GM18520 (cell line): ENCODE measurements at regions not wholly inside any gene's neighbourhood (a gene's known extent, or its start where the extent isn't known, plus 50 kb on each side); places are given as distances from the start of the nearest gene placed in this dataset.
"Not testable (repeated sequence)": the region's sequence is repeated elsewhere in the genome, so short reads cannot be mapped to it uniquely, and the experiment has no call there.

Experiments used
- ATAC-seq: cut with Tn5 transposase; IDR thresholded peaks from one replicate; pipeline ENCODE4 v1.9.1; 2021; ENCODE audit not compliant: unreplicated experiment

GRCh38 chr9:36521148-36521547, 51.5 kb upstream of the MELK start:
- no peak for ATAC-seq

DNA sequence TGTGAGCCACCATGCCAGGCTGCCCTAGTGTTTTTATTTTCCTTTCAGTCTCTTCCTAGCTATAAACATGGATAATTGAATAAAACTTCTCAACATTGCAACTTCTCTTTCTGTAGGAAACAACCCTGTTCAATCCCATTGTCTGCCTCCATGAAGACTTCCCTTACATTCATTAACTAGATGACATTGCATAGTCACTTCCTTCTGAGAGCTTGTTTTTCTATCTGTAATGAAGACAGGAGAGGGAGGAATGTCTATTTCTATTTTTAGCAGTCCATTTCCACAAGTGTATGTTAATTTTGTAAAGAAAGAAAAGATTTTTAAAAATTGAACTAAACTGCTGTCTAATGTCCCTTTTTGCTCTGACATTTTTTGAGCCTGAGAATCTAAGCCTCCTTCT, 55.6 kb upstream of the MELK start:
- no peak for ATAC-seq

DNA sequence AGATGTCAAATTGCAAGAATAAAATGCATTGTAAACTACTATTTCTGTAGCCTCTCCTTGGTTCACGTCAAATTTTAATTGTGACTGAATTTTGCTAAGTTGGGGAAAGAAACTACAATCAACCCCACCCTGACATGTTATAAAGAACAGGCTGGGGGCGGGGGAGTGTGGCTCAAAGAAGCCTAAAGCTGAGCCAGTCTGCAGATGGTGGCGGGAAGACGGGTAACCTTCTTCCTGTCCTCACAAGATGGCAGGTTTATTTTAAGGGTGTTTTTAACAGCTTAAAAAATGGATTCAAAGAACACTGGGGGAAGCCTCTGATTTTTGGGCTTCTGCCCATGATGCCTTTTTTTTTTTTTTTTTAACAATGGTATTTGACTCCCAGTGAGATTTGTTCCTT, 68.5 kb upstream of the MELK start:
- no peak for ATAC-seq

- ATAC-seq: no peak
These were observed 69.3 kb upstream of the MELK start for GRCh38 chr9:36503172-36504088.

GRCh38 chr9:36501727-36502126, 71.0 kb upstream of the MELK start:
- no peak for ATAC-seq

- ATAC-seq: not testable (repeated sequence)
These were observed 71.8 kb upstream of the MELK start for GRCh38 chr9:36500931-36501330.

DNA sequence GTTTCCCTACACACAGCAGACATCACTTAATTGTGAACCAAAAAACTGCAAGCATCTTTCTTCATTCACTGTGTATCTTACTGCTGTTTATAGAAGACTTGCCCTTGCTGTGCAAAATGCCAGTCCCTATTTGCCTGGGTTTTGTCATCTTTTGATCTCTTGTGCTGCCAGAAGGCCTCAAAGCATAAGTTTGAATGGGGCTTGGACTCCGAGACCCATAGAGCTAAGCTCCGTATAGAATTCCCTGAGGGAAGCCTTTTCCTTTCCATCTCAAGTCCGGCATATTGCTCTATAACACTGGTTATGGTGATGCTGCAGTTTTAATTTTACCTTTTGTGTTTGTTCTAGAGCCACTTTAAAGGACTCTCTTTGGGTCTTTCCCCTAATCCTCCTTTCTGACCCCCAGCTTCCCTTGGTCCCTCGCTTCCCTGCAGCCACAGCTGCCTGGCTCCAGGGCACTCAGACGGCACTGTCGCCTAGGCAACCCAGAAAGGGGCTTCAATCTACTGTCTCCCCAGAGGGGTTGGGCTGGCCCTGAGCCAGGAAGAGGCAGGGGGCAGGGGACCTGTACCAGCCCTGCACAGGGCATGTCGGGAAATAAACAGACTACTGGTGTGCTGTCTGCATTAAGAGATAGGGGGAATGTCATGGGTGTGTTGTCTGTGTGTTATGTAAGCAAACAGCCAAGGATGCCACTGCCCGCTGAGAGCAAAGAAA, 73.4 kb upstream of the MELK start:
- ATAC-seq: no peak

GRCh38 chr9:36493564-36493963, 79.1 kb upstream of the MELK start:
- not testable (repeated sequence) for ATAC-seq

DNA sequence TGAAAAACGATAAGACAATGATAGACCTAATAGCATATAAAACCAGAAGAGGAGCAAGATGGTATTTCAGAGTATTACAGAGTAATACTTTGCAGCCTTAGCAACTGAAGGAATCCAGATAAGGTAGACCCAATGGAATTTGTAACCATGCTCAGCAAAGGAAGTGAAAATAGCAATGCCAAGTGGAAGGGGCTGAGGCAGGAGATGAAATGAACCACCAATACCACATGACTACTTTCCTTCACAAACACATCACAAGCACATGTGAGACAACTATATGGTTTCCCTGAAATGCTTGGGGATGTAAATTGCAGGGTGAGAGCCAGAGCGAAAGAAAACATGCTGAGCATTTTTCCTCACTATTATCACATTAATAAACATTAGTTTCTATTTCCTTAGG, 79.8 kb upstream of the MELK start:
- no peak for ATAC-seq

GRCh38 chr9:36489453-36489852, 83.2 kb upstream of the MELK start:
- ATAC-seq: no peak

GRCh38 chr9:36488389-36488756, 84.3 kb upstream of the MELK start:
- ATAC-seq: no peak

DNA sequence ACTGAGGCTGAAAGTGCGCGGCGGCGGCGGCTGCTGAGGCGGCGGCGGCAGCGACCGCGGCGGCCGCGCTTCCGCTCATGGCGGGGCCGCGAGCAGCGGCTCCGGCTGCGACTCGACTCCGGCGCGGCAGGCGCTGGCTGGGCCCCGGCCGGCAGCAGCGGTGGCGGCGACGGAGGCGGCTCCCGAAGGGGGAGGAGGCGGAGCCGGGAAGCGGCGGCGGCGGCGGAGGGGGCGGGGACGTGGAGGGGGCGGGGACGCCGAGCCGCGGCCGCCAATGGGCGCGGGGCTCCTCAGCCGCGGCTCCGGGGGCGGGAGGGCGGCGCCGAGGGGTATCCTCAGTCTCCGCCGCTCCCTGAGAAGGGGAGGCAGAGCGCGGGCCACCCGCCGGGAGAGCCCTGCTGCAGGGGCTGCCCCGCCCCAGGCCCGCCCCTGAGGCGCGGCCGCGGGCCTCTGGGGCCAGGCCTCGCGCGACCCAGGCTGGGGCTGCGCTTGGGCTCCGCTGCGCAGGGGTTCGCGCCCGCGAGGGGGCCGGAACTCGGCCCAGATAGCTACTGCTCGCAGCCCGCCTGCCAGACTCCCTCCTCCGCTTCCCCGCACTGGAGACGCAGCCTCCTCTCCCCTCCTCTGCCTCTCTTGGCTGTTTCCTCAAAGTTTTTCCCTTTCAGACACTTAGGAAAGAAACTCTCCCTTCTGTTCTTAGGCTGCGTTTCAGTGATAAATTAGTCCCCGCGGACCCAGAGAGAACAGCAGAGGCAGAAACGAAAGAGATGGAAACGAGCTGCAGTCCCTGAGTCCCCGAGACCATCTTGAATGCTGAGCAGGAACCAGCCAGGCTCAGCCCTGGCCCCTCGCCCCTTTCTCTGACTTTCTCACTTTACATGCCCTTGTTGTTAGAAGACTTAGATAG, 85.0 kb upstream of the MELK start:
- ATAC-seq: peak; percentile 81

DNA sequence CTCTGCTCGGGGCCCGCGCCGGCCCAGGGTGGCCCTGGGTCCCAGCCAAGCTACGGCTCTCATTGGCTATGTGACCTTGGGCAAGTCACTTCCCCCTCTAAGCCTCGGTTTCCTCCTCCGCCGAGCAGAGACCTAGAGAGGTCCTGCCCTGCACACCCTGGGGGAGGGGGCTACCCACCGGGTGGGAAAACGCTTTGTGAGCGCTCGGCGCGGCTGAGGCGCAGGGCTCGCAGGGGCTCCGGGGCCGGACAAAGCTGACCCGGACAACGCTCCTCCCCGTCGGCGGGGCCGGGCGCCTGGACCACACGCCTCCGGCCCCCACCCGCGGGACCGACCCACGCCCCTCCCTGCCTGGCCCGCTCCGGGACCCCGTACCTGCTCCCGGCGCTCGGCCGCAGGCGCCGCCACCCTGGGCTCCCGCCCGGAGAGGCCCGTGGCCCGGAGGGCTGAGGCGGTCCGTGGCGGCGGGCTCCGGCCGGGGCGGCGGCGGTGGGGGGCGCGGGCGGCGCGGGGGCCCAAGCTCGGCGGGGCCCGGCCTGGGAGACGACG, 85.7 kb upstream of the MELK start:
- ATAC-seq: peak; percentile 21

- ATAC-seq: no peak
These were observed 86.3 kb upstream of the MELK start for GRCh38 chr9:36486329-36486932.

DNA sequence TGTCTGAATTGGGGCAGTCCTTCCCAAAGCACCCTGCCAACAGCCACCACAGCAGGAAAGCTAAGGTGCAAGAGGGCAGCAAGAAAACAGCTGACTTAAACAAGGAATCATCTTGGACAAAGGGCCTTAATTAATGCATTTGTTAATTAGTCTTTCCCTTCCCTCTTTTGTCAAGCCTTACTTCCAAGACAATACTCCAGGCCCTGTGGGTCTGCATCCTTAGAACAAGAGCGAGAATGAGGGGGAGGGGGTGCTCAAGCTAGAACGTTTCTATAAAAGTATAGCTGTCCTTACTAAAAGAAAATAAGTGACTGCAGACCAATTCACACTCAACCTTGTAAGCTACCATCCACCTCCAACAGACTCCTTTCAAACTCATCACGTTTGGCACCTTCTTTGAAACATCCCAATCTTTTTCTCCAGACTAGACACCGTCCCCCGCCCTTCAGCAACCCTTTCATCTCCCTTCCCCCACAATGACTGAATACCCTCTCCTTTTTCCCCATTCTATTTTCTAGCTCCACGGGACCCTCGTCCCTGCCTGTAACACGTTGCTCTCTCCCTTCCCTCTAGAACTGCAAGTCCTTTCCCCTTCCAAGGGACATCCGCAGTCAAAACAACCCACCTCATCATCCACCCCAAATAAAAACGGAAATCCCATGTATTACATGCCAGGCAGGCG, 85.7 kb upstream of the RNF38 start:
- ATAC-seq: no peak

DNA sequence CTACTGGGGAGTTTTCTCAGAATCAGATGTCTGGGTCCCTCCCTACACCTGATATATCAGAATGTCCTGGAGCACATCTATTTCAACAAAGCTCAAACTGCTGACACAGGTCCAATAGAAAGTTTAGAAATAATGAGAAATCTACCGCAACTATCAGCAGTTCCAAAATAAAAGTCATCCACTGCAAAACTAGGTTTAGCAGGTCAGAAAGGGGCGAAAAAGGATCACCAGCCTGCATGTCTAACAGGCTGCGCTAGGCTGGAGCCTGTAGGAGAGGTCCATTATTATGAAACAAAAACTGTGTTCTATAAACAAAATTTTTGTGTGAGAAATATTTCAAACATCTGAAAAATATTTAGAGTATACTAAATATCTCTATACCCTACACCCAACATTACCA, 84.1 kb upstream of the RNF38 start:
- no peak for ATAC-seq

DNA sequence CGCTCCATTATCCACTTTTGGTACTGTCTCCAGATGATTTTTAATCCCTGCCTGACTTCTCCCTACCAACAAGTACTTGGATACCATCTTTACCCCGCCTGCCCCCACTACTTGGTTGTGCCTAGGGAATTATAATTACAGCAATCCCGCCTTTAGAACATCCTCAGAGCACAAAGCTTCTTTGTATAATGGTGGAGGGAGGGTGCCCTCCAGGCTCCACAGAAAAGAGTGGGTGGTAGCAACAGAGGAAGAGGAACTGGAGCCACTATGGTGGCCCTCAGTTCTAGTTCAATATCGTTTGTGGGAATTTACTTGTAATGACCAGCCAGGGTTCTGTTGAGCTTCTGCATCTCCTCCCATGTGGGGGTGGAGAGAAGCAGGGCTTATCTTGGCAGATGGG, 79.0 kb upstream of the RNF38 start:
- ATAC-seq: no peak

DNA sequence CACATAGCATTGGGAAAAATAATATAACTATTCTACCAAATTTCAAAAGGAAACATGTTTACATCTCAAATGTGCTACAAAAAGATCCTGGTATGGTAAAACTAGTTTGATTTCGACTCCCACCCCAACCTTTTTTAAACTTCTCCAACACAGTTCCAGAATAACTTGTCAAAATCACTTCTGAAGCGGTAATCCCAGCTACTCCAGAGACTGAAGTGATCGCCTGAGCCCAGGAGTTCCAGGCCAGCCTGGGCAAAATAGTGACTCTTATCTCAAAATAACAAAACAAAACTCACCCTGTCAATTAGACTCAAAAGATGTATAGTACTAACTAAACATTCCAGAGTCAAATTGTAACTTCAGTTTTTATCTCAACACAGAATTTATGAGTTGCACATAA, 71.3 kb upstream of the RNF38 start:
- ATAC-seq: no peak

DNA sequence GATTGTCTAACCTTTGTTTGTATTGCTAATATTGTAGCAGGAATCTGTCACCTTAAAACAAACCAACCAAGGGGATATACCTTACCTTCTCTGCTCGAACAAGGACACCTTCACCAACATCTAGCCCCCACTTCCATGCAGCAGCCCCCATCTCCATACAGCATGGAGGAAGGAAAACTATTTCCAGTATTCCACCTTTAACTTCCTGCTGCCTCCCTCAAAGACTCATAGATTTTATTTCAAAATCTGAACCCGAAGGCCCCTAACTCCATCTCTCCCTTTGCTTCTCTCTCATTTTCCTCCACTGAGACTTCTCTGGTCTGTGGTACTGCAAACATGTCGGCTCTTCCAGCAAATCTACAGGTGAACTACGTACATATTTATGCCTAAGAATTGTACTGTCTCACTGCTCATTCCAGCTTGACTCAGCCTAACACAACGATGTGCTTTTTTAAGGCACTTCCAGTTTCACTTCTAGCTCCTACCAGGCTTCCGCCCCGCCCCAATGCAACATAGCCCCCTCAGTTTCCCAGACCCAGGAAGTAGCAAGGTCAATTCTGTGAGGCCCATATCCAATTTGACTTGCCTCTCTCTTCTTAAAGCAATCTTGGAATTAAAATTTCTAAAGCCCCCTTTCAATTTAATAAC, 70.7 kb upstream of the RNF38 start:
- ATAC-seq: no peak

DNA sequence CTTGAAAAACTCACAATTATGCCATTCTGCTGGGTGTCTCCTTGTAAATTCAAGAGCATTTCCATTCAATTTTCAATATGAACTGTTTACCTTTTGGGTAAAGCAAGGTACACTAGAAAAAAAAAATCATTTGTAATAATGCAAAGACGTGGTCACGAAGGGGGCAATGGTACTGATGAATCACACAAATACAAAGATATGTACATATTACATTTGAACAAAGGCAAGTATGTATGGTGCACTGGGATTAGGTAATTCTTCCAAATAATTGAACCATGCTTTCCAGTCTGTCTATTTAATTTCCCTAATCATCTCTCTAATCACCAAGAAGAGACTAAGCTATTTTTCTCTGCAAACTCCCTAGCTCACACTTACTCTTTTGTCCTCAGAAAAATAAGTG, 63.4 kb upstream of the RNF38 start:
- ATAC-seq: no peak
